Endothelial cell of umbilical vein (primary cell): ENCODE measurements at regions not wholly inside any gene's neighbourhood (a gene's known extent, or its start where the extent isn't known, plus 50 kb on each side); places are given as distances from the start of the nearest gene placed in this dataset.

ENCODE experiments used
- CTCF ChIP-seq, 2 donors: IDR thresholded peaks; 1 replicate in 1 of 2; 2 replicates in 1 of 2; pipeline ENCODE4 v1.5.1; 2011; ENCODE audit warnings: low read length in 2 of 2, mild to moderate bottlenecking in 2 of 2, moderate library complexity in 2 of 2, control low read depth in 1 of 2, inconsistent platforms in 1 of 2, low read depth in 1 of 2; ENCODE audit not compliant: insufficient read depth in 1 of 2; ENCODE audit errors: extremely low read depth in 1 of 2
- EZH2 ChIP-seq: IDR thresholded peaks from 2 replicates; pipeline ENCODE4 v1.6.1; 2012; ENCODE audit warnings: borderline replicate concordance, low read depth, mild to moderate bottlenecking, moderate library complexity, low read length, inconsistent platforms; ENCODE audit not compliant: severe bottlenecking
- FOS ChIP-seq: IDR thresholded peaks from 2 replicates; pipeline ENCODE4 v1.6.1; 2011; ENCODE audit warnings: mild to moderate bottlenecking, low read length, moderate library complexity, borderline replicate concordance; ENCODE audit not compliant: insufficient read depth
- JUN ChIP-seq: IDR thresholded peaks from 2 replicates; pipeline ENCODE4 v1.6.1; 2011; ENCODE audit warnings: borderline replicate concordance, low read depth; ENCODE audit not compliant: insufficient read length, insufficient read depth
- MAX ChIP-seq: IDR thresholded peaks from 2 replicates; pipeline ENCODE4 v1.6.1; 2011; ENCODE audit not compliant: insufficient read depth, insufficient read length
- MYC ChIP-seq: IDR thresholded peaks from one replicate; pipeline ENCODE4 v1.6.1; 2011; ENCODE audit warnings: mild to moderate bottlenecking, low read depth, low read length
- POLR2A ChIP-seq: IDR thresholded peaks from 2 replicates; pipeline ENCODE4 v1.6.1; 2012; ENCODE audit warnings: low read depth, mild to moderate bottlenecking, control low read depth, low read length
- POLR2AphosphoS5 ChIP-seq: IDR thresholded peaks from 2 replicates; pipeline ENCODE4 v1.6.1; 2012; ENCODE audit warnings: low read depth, mild to moderate bottlenecking, control low read depth, low read length, moderate library complexity; ENCODE audit not compliant: insufficient read depth

GRCh38 chr6:149265945-149266344, 51.6 kb upstream of the TAB2 start:
- TF ChIP-seq CTCF (IDR thresholded peaks at IDR 0.05; ENCODE audit: extremely low read depth in 1 of 2, insufficient read depth in 1 of 2, low read depth in 1 of 2, low read length in 2 of 2) (no peak), EZH2 (no peak), POLR2A (no peak), MYC (no peak), FOS (no peak), POLR2AphosphoS5 (no peak), MAX (no peak), JUN (no peak)
